GM23248 (cell line): ENCODE measurements at regions not wholly inside any gene's neighbourhood (a gene's known extent, or its start where the extent isn't known, plus 50 kb on each side); places are given as distances from the start of the nearest gene placed in this dataset.

Experiments used
- DNase-seq: peaks from one replicate; pipeline ENCODE4 v3.0.0-alpha.2; 2015
- H2AFZ ChIP-seq: fragments of 200-600 bp; sonication (generic); 2 replicates; pipeline ENCODE4 v1.6.1; 2016; ENCODE audit warnings: antibody characterized with exemption
- H3F3A ChIP-seq: fragments of 200-600 bp; sonication (generic); 2 replicates; pipeline ENCODE4 v1.6.1; 2016; ENCODE audit warnings: mild to moderate bottlenecking, antibody characterized with exemption, mixed run types; ENCODE audit not compliant: insufficient read depth
- H3K27ac ChIP-seq: fragments of 200-600 bp; sonication (generic); 2 replicates; pipeline ENCODE4 v1.5.1; 2016; ENCODE audit warnings: mild to moderate bottlenecking
- H3K27me3 ChIP-seq: fragments of 200-600 bp; sonication (generic); replicated peaks from 2 replicates; pipeline ENCODE4 v1.6.1; 2016; ENCODE audit warnings: mild to moderate bottlenecking; ENCODE audit not compliant: insufficient read depth
- H3K36me3 ChIP-seq: fragments of 200-600 bp; sonication (generic); 2 replicates; pipeline ENCODE4 v1.6.1; 2016; ENCODE audit warnings: low read depth, mild to moderate bottlenecking
- H3K4me1 ChIP-seq: fragments of 200-600 bp; sonication (generic); 2 replicates; pipeline ENCODE4 v1.6.1; 2016; ENCODE audit warnings: mild to moderate bottlenecking; ENCODE audit not compliant: insufficient read depth
- H3K4me2 ChIP-seq: fragments of 200-600 bp; sonication (generic); one replicate; pipeline ENCODE4 v1.6.1; 2016; ENCODE audit warnings: mild to moderate bottlenecking; ENCODE audit not compliant: unreplicated experiment
- H3K4me3 ChIP-seq: fragments of 200-600 bp; sonication (generic); 2 replicates; pipeline ENCODE4 v1.5.1; 2016; ENCODE audit warnings: mild to moderate bottlenecking
- H3K79me2 ChIP-seq: fragments of 200-600 bp; sonication (generic); 2 replicates; pipeline ENCODE4 v1.6.1; 2016; ENCODE audit warnings: mild to moderate bottlenecking; ENCODE audit not compliant: insufficient read depth
- H3K9ac ChIP-seq: fragments of 200-600 bp; sonication (generic); 2 replicates; pipeline ENCODE4 v1.6.1; 2016; ENCODE audit warnings: mild to moderate bottlenecking
- H3K9me2 ChIP-seq: fragments of 200-600 bp; sonication (generic); 2 replicates; pipeline ENCODE4 v1.6.1; 2016; ENCODE audit warnings: mixed run types, mild to moderate bottlenecking, moderate library complexity; ENCODE audit not compliant: insufficient read depth
- H3K9me3 ChIP-seq: fragments of 200-600 bp; sonication (generic); one replicate; pipeline ENCODE4 v1.6.1; 2017; ENCODE audit warnings: low read depth
- H4K20me1 ChIP-seq: fragments of 200-600 bp; sonication (generic); 2 replicates; pipeline ENCODE4 v1.6.0; 2016; ENCODE audit not compliant: insufficient read depth
- EZH2 ChIP-seq: fragments of 200-600 bp; sonication (generic); IDR thresholded peaks from 2 replicates; pipeline ENCODE4 v1.6.1; 2018; ENCODE audit warnings: antibody characterized with exemption, mild to moderate bottlenecking; ENCODE audit not compliant: insufficient read depth, poor library complexity, severe bottlenecking
- EZH2phosphoT487 ChIP-seq: fragments of 200-600 bp; sonication (generic); IDR thresholded peaks from 2 replicates; pipeline ENCODE4 v1.6.1; 2018; ENCODE audit warnings: antibody characterized with exemption, moderate library complexity, mild to moderate bottlenecking, low read depth; ENCODE audit not compliant: insufficient read depth
- WGBS, 2 experiments: methylation state at CpG; one replicate each; pipeline ENCODE4 v1.1.6; 2015 to 2017; ENCODE audit warnings: low lambda C conversion rate in 2 of 2, low coverage in 1 of 2; ENCODE audit errors: missing lambda C conversion rate in 2 of 2; 5-methylcytosine and 5-hydroxymethylcytosine counted together
- in situ Hi-C: fragments of 300-500 bp; cut with MboI; formaldehyde crosslinking; loops from 2 replicates; pipeline ENCODE4 v1.15.0; 2020

GRCh38 chr2:157995117-157995516, 106.6 kb upstream of the UPP2 start:
- Histone ChIP-seq H3K79me2 (no peaks in the 10 kb centered on the region), H3K4me2 (no peak overlapping the region), H3F3A (no peaks in the 10 kb centered on the region), H3K27me3 (no peaks in the 10 kb centered on the region), H3K9me2 (no peaks in the 10 kb centered on the region), H3K4me3 (no peak overlapping the region), H3K9ac (no peak overlapping the region), H3K9me3 (no peaks in the 10 kb centered on the region), H3K36me3 (no peaks in the 10 kb centered on the region), H4K20me1 (no peaks in the 10 kb centered on the region; the same call in 1 of the 2 replicates), H3K4me1 (no peaks in the 10 kb centered on the region), H3K27ac (no peak overlapping the region), H2AFZ (no peak overlapping the region)
- no peak for DNase-seq
- WGBS, 2 experiments = 29 to 34% methylated on average over 1 of the region's 1 CpG
- in situ Hi-C loops = loop anchor here (10.0 kb wide), 1 partner anchor 500 kb away; no protein-coding TSS in a partner anchor
- TF ChIP-seq EZH2 (no peak), EZH2phosphoT487 (no peak)

GRCh38 chr2:157991932-157992331, 109.7 kb upstream of the UPP2 start:
- whole genome bisulfite sequencing, 2 experiments = 45 to 47% methylated on average over 6 of the region's 6 CpGs
- H3K4me3 ChIP-seq = no peak overlapping the region
- no peak overlapping the region for H2AFZ ChIP-seq
- no peak overlapping the region for H3K4me2 ChIP-seq
- H3K79me2 ChIP-seq = no peaks in the 10 kb centered on the region
- H3K36me3 ChIP-seq = no peaks in the 10 kb centered on the region
- H4K20me1 ChIP-seq = no peaks in the 10 kb centered on the region; the same call in 1 of the 2 replicates
- H3F3A ChIP-seq = no peaks in the 10 kb centered on the region
- in situ Hi-C loops = loop anchor here (10.0 kb wide), 1 partner anchor 497 kb away; no protein-coding TSS in a partner anchor
- H3K9me2 ChIP-seq = no peaks in the 10 kb centered on the region
- H3K9ac ChIP-seq = no peak overlapping the region
- H3K27me3 ChIP-seq = no peaks in the 10 kb centered on the region
- no peaks in the 10 kb centered on the region for H3K9me3 ChIP-seq
- TF ChIP-seq EZH2phosphoT487 = no peak
- no peak for TF ChIP-seq EZH2
- no peak for DNase-seq
- no peak overlapping the region for H3K27ac ChIP-seq
- no peaks in the 10 kb centered on the region for H3K4me1 ChIP-seq

GRCh38 chr2:157990173-157990572, 111.5 kb upstream of the UPP2 start:
- TF ChIP-seq EZH2 = no peak
- Histone ChIP-seq H3K27me3 (no peaks in the 10 kb centered on the region), H3K4me2 (no peak overlapping the region), H3K9me2 (no peaks in the 10 kb centered on the region), H3K79me2 (no peaks in the 10 kb centered on the region), H3K36me3 (no peaks in the 10 kb centered on the region), H3K4me3 (no peak overlapping the region), H3K9me3 (no peaks in the 10 kb centered on the region), H3K9ac (no peak overlapping the region), H4K20me1 (no peaks in the 10 kb centered on the region; the same call in 1 of the 2 replicates), H3F3A (no peaks in the 10 kb centered on the region), H2AFZ (no peak overlapping the region), H3K27ac (no peak overlapping the region), H3K4me1 (no peaks in the 10 kb centered on the region)
- DNase-seq = no peak
- 45 to 48% methylated on average over 5 of the region's 5 CpGs for WGBS, 2 experiments
- in situ Hi-C loops = loop anchor here (10.0 kb wide), 1 partner anchor 495 kb away; no protein-coding TSS in a partner anchor

GRCh38 chr2:157989227-157989626, 112.4 kb upstream of the UPP2 start:
- Histone ChIP-seq H3K27ac (no peak overlapping the region), H3K9ac (no peak overlapping the region)

GRCh38 chr2:157986761-157987160, 110.6 kb upstream of the ACVR1 start:
- in situ Hi-C loops = no loop called here
- no peaks in the 10 kb centered on the region for H3K79me2 ChIP-seq
- TF ChIP-seq EZH2phosphoT487 (no peak), EZH2 (no peak)

More at GRCh38 chr2:157989227-157989626, 112.4 kb upstream of the UPP2 start:
- 56 to 67% methylated on average over 5 of the region's 5 CpGs for WGBS, 2 experiments
- Histone ChIP-seq H3K9me2 (no peaks in the 10 kb centered on the region), H3K36me3 (no peaks in the 10 kb centered on the region), H3K4me2 (no peak overlapping the region), H3K4me1 (no peaks in the 10 kb centered on the region), H3K79me2 (no peaks in the 10 kb centered on the region), H2AFZ (no peak overlapping the region), H4K20me1 (no peaks in the 10 kb centered on the region; the same call in 1 of the 2 replicates), H3F3A (no peaks in the 10 kb centered on the region), H3K4me3 (no peak overlapping the region), H3K9me3 (no peaks in the 10 kb centered on the region), H3K27me3 (no peaks in the 10 kb centered on the region; the same call in 1 of the 2 replicates)
- DNase-seq = no peak
- in situ Hi-C loops = no loop called here
- TF ChIP-seq EZH2 (no peak), EZH2phosphoT487 (no peak)

More at GRCh38 chr2:157986761-157987160, 110.6 kb upstream of the ACVR1 start:
- Histone ChIP-seq H3K4me2 (no peak overlapping the region), H4K20me1 (no peaks in the 10 kb centered on the region), H3F3A (no peaks in the 10 kb centered on the region), H3K9ac (no peak overlapping the region), H3K9me3 (no peaks in the 10 kb centered on the region), H3K36me3 (no peaks in the 10 kb centered on the region), H3K4me3 (no peak overlapping the region), H3K9me2 (no peaks in the 10 kb centered on the region), H3K27ac (no peak overlapping the region), H3K4me1 (no peaks in the 10 kb centered on the region), H3K27me3 (peaks cover 5% of the 10 kb centered on the region; the same call in 1 of the 2 replicates), H2AFZ (no peak overlapping the region)
- DNase-seq = no peak
